C4-2B (cell line): ENCODE measurements at regions not wholly inside any gene's neighbourhood (a gene's known extent, or its start where the extent isn't known, plus 50 kb on each side); places are given as distances from the start of the nearest gene placed in this dataset.

Experiments
- ZFX ChIP-seq: fragments of 450-650 bp; IDR thresholded peaks from 2 replicates; pipeline ENCODE4 v1.6.1; 2017
- TF ChIP-seq, protein P1 (sequence below): fragments of 450-650 bp; conservative IDR thresholded peaks from 2 replicates; pipeline ENCODE4 v1.5.1; 2017; ENCODE audit warnings: mild to moderate bottlenecking

- TF ChIP-seq, protein P1, sequence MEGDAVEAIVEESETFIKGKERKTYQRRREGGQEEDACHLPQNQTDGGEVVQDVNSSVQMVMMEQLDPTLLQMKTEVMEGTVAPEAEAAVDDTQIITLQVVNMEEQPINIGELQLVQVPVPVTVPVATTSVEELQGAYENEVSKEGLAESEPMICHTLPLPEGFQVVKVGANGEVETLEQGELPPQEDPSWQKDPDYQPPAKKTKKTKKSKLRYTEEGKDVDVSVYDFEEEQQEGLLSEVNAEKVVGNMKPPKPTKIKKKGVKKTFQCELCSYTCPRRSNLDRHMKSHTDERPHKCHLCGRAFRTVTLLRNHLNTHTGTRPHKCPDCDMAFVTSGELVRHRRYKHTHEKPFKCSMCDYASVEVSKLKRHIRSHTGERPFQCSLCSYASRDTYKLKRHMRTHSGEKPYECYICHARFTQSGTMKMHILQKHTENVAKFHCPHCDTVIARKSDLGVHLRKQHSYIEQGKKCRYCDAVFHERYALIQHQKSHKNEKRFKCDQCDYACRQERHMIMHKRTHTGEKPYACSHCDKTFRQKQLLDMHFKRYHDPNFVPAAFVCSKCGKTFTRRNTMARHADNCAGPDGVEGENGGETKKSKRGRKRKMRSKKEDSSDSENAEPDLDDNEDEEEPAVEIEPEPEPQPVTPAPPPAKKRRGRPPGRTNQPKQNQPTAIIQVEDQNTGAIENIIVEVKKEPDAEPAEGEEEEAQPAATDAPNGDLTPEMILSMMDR = no peak
- TF ChIP-seq ZFX = no peak
Observed at GRCh38 chr15:97520689-97521088, 439.8 kb upstream of the ARRDC4 start.
